WERI-Rb-1 (cell line): ENCODE measurements at regions not wholly inside any gene's neighbourhood (a gene's known extent, or its start where the extent isn't known, plus 50 kb on each side); places are given as distances from the start of the nearest gene placed in this dataset.

Experiments used
- DNase-seq: peaks from one replicate; pipeline ENCODE4 v3.0.0-alpha.2; 2020
- H3K27ac ChIP-seq: fragments of 250-450 bp; sonication (Bioruptor Pico); 2 replicates; pipeline ENCODE4 v1.5.1; 2020; ENCODE audit warnings: mild to moderate bottlenecking, moderate library complexity
- H3K27me3 ChIP-seq: fragments of 250-450 bp; sonication (Bioruptor Pico); 2 replicates; pipeline ENCODE4 v1.5.1; 2021; ENCODE audit warnings: mild to moderate bottlenecking, low read depth, moderate library complexity; ENCODE audit not compliant: insufficient read depth, severe bottlenecking
- H3K36me3 ChIP-seq: fragments of 250-450 bp; sonication (Bioruptor Pico); 2 replicates; pipeline ENCODE4 v1.5.1; 2020; ENCODE audit warnings: mild to moderate bottlenecking, moderate library complexity
- H3K4me3 ChIP-seq: 2 replicates; pipeline ENCODE4 v1.5.1; 2011; ENCODE audit warnings: low read depth, mild to moderate bottlenecking, control low read depth, low read length
- H3K9me3 ChIP-seq: fragments of 250-450 bp; sonication (Bioruptor Pico); 2 replicates; pipeline ENCODE4 v1.5.1; 2021; ENCODE audit warnings: mild to moderate bottlenecking, moderate library complexity; ENCODE audit not compliant: severe bottlenecking
- TF ChIP-seq, protein P1 (sequence below): IDR thresholded peaks from 2 replicates; pipeline ENCODE4 v1.5.1; 2011; ENCODE audit warnings: low read depth, mild to moderate bottlenecking, control low read depth, inconsistent platforms, low read length

DNA sequence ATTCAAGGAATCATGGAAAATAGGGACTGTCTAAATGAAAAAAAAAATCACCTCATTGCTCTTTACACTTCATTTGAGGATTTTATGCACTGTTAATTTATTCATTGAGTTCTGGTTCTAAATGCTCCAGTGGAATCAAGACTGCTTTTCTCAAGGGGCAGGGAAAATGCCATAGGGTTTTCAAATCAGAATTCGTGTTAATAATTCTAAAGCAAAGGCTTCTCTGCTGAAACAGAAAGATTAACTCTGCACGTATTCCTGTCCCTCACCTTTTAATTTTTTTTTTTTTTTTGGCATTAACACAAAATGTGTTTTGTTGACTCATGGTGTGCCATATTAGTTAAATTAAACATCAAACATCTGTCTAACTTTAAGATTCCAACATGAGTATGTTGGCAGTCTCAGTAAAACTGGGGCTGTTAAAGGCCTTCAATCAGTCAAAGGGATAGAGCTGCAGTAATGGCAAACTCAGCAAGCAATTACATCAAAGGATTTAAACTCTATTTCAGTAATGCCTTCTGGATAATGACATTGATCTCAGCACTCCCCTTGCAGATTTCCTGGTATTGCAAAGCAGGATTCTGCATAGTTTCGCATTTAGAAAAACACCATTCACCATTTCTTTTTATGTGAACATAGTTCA is 878.1 kb downstream of the RAPGEF2 start:
- TF ChIP-seq, protein P1, sequence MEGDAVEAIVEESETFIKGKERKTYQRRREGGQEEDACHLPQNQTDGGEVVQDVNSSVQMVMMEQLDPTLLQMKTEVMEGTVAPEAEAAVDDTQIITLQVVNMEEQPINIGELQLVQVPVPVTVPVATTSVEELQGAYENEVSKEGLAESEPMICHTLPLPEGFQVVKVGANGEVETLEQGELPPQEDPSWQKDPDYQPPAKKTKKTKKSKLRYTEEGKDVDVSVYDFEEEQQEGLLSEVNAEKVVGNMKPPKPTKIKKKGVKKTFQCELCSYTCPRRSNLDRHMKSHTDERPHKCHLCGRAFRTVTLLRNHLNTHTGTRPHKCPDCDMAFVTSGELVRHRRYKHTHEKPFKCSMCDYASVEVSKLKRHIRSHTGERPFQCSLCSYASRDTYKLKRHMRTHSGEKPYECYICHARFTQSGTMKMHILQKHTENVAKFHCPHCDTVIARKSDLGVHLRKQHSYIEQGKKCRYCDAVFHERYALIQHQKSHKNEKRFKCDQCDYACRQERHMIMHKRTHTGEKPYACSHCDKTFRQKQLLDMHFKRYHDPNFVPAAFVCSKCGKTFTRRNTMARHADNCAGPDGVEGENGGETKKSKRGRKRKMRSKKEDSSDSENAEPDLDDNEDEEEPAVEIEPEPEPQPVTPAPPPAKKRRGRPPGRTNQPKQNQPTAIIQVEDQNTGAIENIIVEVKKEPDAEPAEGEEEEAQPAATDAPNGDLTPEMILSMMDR: no peak
- no peak overlapping the region for H3K4me3 ChIP-seq
- H3K36me3 ChIP-seq: no peaks in the 10 kb centered on the region
- no peak overlapping the region for H3K27ac ChIP-seq
- H3K27me3 ChIP-seq: no peaks in the 10 kb centered on the region
- peak; percentile 29 for DNase-seq
- no peaks in the 10 kb centered on the region for H3K9me3 ChIP-seq

GRCh38 chr4:159981469-159981856 is 878.6 kb downstream of the RAPGEF2 start:
- DNase-seq: no peak
- Histone ChIP-seq H3K9me3 (no peaks in the 10 kb centered on the region), H3K27ac (peak overlapping the region; percentile 9; the same call in 1 of the 2 replicates), H3K4me3 (peak overlapping the region; percentile 9; the same call in 1 of the 2 replicates), H3K36me3 (no peaks in the 10 kb centered on the region), H3K27me3 (no peaks in the 10 kb centered on the region)
- TF ChIP-seq, protein P1: no peak

GRCh38 chr4:159983082-159983481 is 880.2 kb downstream of the RAPGEF2 start:
- TF ChIP-seq, protein P1: no peak
- Histone ChIP-seq H3K27me3 (no peaks in the 10 kb centered on the region), H3K9me3 (no peaks in the 10 kb centered on the region), H3K4me3 (no peak overlapping the region), H3K27ac (no peak overlapping the region), H3K36me3 (no peaks in the 10 kb centered on the region)
- no peak for DNase-seq

- H3K4me3 ChIP-seq: no peak overlapping the region
- no peaks in the 10 kb centered on the region for H3K36me3 ChIP-seq
- TF ChIP-seq, protein P1: no peak
- DNase-seq: no peak
- H3K27me3 ChIP-seq: no peaks in the 10 kb centered on the region
- no peak overlapping the region for H3K27ac ChIP-seq
- peaks cover 3% of the 10 kb centered on the region for H3K9me3 ChIP-seq
Measured at GRCh38 chr4:160009656-160010493, 907.0 kb downstream of the RAPGEF2 start.

DNA sequence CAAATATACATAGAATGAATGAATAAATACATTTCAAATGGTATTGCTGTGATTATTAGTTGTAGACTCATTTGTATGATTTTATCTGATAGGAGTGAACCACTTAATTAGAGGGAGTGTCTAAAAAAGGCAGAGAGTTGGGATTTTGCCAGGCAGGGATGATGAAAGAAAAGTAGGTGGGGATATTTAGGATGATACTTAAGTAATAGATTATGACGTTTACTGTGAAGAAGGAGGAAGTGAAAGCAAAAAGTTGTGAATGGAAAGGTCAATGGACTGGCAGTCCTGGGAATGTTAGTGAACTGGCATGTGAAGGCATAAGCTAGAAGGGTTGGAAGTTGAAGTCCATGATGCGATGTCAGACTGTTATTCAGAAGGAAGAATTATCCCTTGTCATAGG is 917.1 kb downstream of the RAPGEF2 start:
- Histone ChIP-seq H3K9me3 (no peaks in the 10 kb centered on the region), H3K4me3 (no peak overlapping the region), H3K36me3 (no peaks in the 10 kb centered on the region), H3K27ac (no peak overlapping the region), H3K27me3 (no peaks in the 10 kb centered on the region)
- TF ChIP-seq, protein P1: no peak
- DNase-seq: no peak
